CD4-positive, alpha-beta T cell (primary cell): ENCODE measurements at regions not wholly inside any gene's neighbourhood (a gene's known extent, or its start where the extent isn't known, plus 50 kb on each side); places are given as distances from the start of the nearest gene placed in this dataset.

Experiments
- ATAC-seq: fragments of 200-7000 bp; cut with Tn5 transposase; one replicate; pipeline ENCODE4 v1.10.0; 2022; ENCODE audit warnings: mild to moderate bottlenecking; ENCODE audit not compliant: poor library complexity
- CTCF ChIA-PET: fragments of 350-600 bp; sonication (Branson Sonifier 250); formaldehyde crosslinking; loops from one replicate; lab custom pipeline; 2021; ENCODE audit warnings: antibody characterized with exemption, inconsistent platforms; lab: Charles Lee
- POLR2A ChIA-PET: fragments of 350-600 bp; sonication (Branson Sonifier 250); formaldehyde crosslinking; loops from one replicate; lab custom pipeline; 2021; ENCODE audit warnings: antibody characterized with exemption, inconsistent platforms; lab: Charles Lee
- DNase-seq, 14 experiments: peaks; one replicate each; pipeline ENCODE4 v3.0.0-alpha.2; 2013 to 2020; ENCODE audit warnings: mixed read lengths in 2 of 14
- H3K27ac ChIP-seq, 2 donors: one replicate each; pipeline versions ENCODE4 v1.5.1 to v1.7.0; 2013; ENCODE audit warnings: low read length in 2 of 2, low read depth in 1 of 2, mild to moderate bottlenecking in 1 of 2
- H3K27me3 ChIP-seq, 2 experiments: 1 replicate in 1 of 2; 2 replicates in 1 of 2; pipeline versions ENCODE4 v1.6.1 to v1.7.0; 2013; ENCODE audit warnings: low read length in 2 of 2, control low read depth in 1 of 2, mild to moderate bottlenecking in 1 of 2, moderate library complexity in 1 of 2; ENCODE audit not compliant: insufficient read depth in 2 of 2, control insufficient read depth in 1 of 2
- H3K36me3 ChIP-seq: one replicate; pipeline ENCODE4 v1.6.1; 2013; ENCODE audit warnings: low read length, control low read depth; ENCODE audit not compliant: insufficient read depth
- H3K4me1 ChIP-seq: one replicate; pipeline ENCODE4 v1.6.1; 2013; ENCODE audit warnings: low read length, control low read depth; ENCODE audit not compliant: insufficient read depth
- H3K4me3 ChIP-seq: one replicate; pipeline ENCODE4 v1.5.1; 2013; ENCODE audit warnings: mild to moderate bottlenecking, low read length, moderate library complexity
- H3K9me3 ChIP-seq, 2 experiments: 1 replicate in 1 of 2; 2 replicates in 1 of 2; pipeline versions ENCODE4 v1.6.1 to v1.7.0; 2013; ENCODE audit warnings: low read length in 2 of 2, mild to moderate bottlenecking in 2 of 2, control low read depth in 1 of 2, moderate library complexity in 1 of 2; ENCODE audit not compliant: control insufficient read depth in 1 of 2, insufficient read depth in 1 of 2
- H3K27ac Mint-ChIP-seq: one replicate; pipeline ENCODE4 v1.8.0; 2020; ENCODE audit warnings: mixed read lengths
- H3K27me3 Mint-ChIP-seq: one replicate; pipeline ENCODE4 v1.8.0; 2021; ENCODE audit warnings: mixed read lengths
- H3K36me3 Mint-ChIP-seq: one replicate; pipeline ENCODE4 v1.8.0; 2021; ENCODE audit warnings: low read depth, mixed read lengths
- H3K4me1 Mint-ChIP-seq: one replicate; pipeline ENCODE4 v1.8.0; 2021; ENCODE audit warnings: low read depth, mixed read lengths
- H3K4me3 Mint-ChIP-seq: one replicate; pipeline ENCODE4 v1.8.0; 2020; ENCODE audit warnings: mild to moderate bottlenecking, mixed read lengths
- H3K9me3 Mint-ChIP-seq: one replicate; pipeline ENCODE4 v1.8.0; 2020; ENCODE audit warnings: mixed read lengths
- intact Hi-C, 2 experiments: fragments of 100-400 bp; cut with DNase I in 1 of 2; cut with micrococcal nuclease in 1 of 2; formaldehyde crosslinking; loops; one replicate each; pipeline versions ENCODE4 v1.15.1 to v1.9.0; 2023 to 2025; cut with DNase I, micrococcal nuclease
- TF ChIP-seq, protein P1 (sequence below): fragments of 200-600 bp; IDR thresholded peaks from one replicate; pipeline ENCODE4 v1.8.0; 2022; ENCODE audit warnings: antibody characterized with exemption, mild to moderate bottlenecking

DNA sequence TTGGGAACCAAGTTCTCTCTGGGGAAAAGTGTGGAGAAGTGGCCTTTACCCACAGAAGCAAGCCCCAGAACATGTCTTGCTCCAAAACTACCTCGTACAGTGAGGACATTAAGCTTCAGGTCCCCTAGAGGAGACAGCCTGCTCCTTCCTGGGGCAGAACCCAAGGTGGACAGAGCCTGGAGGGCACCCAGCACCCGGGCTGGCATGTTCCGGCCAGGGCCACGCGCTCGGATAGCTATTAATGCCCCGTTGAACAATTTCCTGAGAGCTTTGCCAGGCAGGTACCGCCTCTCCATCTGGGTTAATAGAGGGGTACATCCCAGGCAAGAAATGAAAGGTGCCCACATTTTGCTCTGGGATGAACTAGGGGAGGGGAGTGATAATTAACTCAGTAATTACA is 169.0 kb upstream of the GRK3 start:
- H3K4me1 Mint-ChIP-seq = peaks cover 21% of the 10 kb centered on the region
- Histone ChIP-seq H3K4me3 (no peak overlapping the region), H3K9me3 (peaks cover 0 to 4% of the 10 kb centered on the region in 2 experiments), H3K27ac (no peak overlapping the region), H3K4me1 (peaks cover 29% of the 10 kb centered on the region), H3K36me3 (no peaks in the 10 kb centered on the region), H3K27me3 (no peaks in the 10 kb centered on the region)
- no peak overlapping the region for H3K27ac Mint-ChIP-seq
- no peak overlapping the region for H3K4me3 Mint-ChIP-seq
- no peaks in the 10 kb centered on the region for H3K9me3 Mint-ChIP-seq
- intact Hi-C loops = no loop called here
- ATAC-seq (no peak), DNase-seq (no peak)
- no peaks in the 10 kb centered on the region for H3K27me3 Mint-ChIP-seq
- TF ChIP-seq, protein P1, sequence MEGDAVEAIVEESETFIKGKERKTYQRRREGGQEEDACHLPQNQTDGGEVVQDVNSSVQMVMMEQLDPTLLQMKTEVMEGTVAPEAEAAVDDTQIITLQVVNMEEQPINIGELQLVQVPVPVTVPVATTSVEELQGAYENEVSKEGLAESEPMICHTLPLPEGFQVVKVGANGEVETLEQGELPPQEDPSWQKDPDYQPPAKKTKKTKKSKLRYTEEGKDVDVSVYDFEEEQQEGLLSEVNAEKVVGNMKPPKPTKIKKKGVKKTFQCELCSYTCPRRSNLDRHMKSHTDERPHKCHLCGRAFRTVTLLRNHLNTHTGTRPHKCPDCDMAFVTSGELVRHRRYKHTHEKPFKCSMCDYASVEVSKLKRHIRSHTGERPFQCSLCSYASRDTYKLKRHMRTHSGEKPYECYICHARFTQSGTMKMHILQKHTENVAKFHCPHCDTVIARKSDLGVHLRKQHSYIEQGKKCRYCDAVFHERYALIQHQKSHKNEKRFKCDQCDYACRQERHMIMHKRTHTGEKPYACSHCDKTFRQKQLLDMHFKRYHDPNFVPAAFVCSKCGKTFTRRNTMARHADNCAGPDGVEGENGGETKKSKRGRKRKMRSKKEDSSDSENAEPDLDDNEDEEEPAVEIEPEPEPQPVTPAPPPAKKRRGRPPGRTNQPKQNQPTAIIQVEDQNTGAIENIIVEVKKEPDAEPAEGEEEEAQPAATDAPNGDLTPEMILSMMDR = no peak
- ChIA-PET POLR2A (no interaction called here), CTCF (no interaction called here)
- no peaks in the 10 kb centered on the region for H3K36me3 Mint-ChIP-seq

DNA sequence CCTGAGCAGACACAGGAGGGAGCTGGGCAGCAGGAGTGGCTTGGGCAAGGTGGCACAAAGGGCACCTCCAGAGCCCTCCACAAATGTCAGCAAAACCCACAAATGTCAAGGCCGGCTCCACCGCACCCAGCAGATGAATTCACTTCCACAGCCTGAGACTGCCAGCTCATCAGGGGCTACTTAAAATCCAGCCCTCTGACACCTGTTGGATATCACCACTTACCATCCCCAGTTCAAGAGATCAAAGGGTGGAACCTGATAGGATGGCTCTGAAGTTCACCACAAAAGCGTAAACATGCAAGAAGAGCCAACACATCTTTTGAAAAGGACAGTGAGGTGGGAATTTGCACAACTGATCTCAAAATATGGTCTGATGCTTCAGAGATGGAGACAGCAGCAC is 168.6 kb upstream of the GRK3 start:
- Mint-ChIP-seq H3K4me1 (peaks cover 16% of the 10 kb centered on the region), H3K27me3 (no peaks in the 10 kb centered on the region), H3K4me3 (no peak overlapping the region), H3K9me3 (no peaks in the 10 kb centered on the region), H3K36me3 (no peaks in the 10 kb centered on the region), H3K27ac (no peak overlapping the region)
- intact Hi-C loops = no loop called here
- Histone ChIP-seq H3K36me3 (no peaks in the 10 kb centered on the region), H3K4me1 (peaks cover 29% of the 10 kb centered on the region), H3K27ac (no peak overlapping the region), H3K9me3 (peaks cover 0 to 4% of the 10 kb centered on the region in 2 experiments), H3K27me3 (no peaks in the 10 kb centered on the region), H3K4me3 (no peak overlapping the region)
- ChIA-PET CTCF (no interaction called here), POLR2A (no interaction called here)
- no peak for DNase-seq
- TF ChIP-seq, protein P1 = no peak
- no peak for ATAC-seq

DNA sequence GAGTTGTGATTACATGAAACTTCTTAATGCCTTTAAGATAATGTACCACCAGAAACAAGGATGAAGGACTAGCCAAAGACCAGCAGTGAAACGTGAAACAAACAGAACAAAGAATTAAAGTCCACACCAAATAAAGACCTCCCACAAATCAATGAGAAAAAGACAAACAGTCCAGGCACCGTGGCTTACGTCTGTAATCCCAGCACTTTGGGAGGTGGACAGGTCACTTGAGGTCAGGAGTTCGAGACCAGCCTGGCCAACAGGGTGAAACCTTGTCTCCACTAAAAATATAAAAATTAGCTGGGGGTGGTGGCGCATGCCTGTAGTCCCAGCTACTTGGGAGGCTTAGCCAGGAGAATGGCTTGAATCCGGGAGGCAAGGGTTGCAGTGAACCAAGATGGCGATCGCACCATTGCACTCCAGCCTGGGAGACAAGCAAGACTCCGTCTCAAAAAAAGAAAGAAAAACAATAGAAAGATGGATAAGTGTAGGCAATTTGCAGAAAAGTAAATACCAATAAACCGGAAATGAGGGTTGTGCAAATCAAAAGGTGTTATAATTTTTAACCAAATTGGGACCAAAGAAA is 167.8 kb upstream of the GRK3 start:
- no peak overlapping the region for H3K27ac Mint-ChIP-seq
- H3K9me3 ChIP-seq = peaks cover 0 to 4% of the 10 kb centered on the region in 2 experiments
- H3K9me3 Mint-ChIP-seq = no peaks in the 10 kb centered on the region
- ATAC-seq = no peak
- intact Hi-C loops = no loop called here
- POLR2A ChIA-PET = no interaction called here
- H3K4me3 ChIP-seq = no peak overlapping the region
- H3K36me3 Mint-ChIP-seq = no peaks in the 10 kb centered on the region
- H3K27me3 Mint-ChIP-seq = no peaks in the 10 kb centered on the region
- no peak for DNase-seq
- H3K27ac ChIP-seq = no peak overlapping the region
- peaks cover 26% of the 10 kb centered on the region for H3K4me1 ChIP-seq
- CTCF ChIA-PET = no interaction called here
- H3K27me3 ChIP-seq = no peaks in the 10 kb centered on the region
- H3K4me3 Mint-ChIP-seq = no peak overlapping the region
- H3K4me1 Mint-ChIP-seq = peaks cover 18% of the 10 kb centered on the region
- TF ChIP-seq, protein P1 = no peak
- H3K36me3 ChIP-seq = no peaks in the 10 kb centered on the region
